ENCODE measurements at regions not wholly inside any gene's neighbourhood (a gene's known extent, or its start where the extent isn't known, plus 50 kb on each side); places are given as distances from the start of the nearest gene placed in this dataset.

DNA sequence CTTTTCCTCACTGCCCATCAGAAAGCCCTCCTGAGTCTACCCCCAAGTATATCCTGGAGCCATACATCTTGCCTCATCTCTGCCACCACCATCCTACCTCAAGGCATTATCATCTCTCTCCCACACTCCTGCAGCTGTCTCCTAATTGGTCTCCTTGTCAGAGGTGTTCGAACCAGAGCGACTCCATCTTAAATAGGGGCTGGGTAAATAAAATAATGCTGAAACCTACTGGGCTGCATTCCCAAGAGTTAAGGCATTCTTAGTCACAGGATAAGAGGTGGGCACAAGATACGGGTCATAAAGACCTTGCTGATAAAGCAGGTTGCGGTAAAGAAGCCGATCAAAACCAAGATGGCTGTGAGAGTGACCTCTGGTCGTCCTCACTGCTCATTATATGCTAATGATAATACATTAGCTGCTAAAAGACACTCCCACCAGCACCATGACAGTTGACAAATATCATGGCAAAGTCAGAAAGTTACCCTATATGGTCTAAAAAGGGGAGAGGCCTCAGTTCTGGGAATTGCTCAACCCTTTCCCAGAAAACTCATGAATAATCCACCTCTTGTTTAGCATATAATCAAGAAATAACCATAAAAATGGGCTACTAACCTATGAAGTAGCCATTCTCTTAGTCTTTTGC, 97.0 kb upstream of the C16orf82 start:
- Histone ChIP-seq H3K27me3 (ENCODE audit: control insufficient read depth, insufficient read depth, low read length) (no peaks in the 10 kb centered on the region), H3K4me3 (ENCODE audit: low read depth, low read length) (no peak overlapping the region), H3K36me3 (ENCODE audit: control insufficient read depth, insufficient read depth, low read length) (no peaks in the 10 kb centered on the region)
- TF ChIP-seq, protein P1, sequence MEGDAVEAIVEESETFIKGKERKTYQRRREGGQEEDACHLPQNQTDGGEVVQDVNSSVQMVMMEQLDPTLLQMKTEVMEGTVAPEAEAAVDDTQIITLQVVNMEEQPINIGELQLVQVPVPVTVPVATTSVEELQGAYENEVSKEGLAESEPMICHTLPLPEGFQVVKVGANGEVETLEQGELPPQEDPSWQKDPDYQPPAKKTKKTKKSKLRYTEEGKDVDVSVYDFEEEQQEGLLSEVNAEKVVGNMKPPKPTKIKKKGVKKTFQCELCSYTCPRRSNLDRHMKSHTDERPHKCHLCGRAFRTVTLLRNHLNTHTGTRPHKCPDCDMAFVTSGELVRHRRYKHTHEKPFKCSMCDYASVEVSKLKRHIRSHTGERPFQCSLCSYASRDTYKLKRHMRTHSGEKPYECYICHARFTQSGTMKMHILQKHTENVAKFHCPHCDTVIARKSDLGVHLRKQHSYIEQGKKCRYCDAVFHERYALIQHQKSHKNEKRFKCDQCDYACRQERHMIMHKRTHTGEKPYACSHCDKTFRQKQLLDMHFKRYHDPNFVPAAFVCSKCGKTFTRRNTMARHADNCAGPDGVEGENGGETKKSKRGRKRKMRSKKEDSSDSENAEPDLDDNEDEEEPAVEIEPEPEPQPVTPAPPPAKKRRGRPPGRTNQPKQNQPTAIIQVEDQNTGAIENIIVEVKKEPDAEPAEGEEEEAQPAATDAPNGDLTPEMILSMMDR (IDR thresholded peaks at IDR 0.05; ENCODE audit: insufficient read depth, low read length, poor library complexity, severe bottlenecking) = no peak
- DNase-seq (ENCODE audit: low read depth) = no peak

DNA sequence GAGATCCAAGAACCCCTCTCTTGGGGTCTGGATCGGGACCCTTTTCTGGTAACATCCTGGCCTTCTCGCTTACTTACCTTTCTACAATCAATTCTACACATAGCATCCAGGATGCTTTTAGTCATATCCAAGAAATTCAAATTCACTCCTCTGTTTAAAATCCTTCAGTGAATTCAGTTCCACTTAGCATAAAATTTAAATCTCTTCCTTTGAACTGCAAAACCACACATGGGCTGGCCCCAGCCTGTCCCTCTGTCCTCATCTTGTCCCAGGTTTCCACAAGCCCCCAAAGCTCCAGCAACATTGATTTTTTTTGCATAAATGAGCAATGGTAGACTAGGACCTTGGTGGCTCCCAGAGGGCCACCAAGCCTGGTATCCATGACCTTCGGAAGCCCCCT, 96.4 kb upstream of the C16orf82 start:
- TF ChIP-seq, protein P1 (IDR thresholded peaks at IDR 0.05; ENCODE audit: insufficient read depth, low read length, poor library complexity, severe bottlenecking) = no peak
- Histone ChIP-seq H3K27me3 (ENCODE audit: control insufficient read depth, insufficient read depth, low read length) (no peaks in the 10 kb centered on the region), H3K4me3 (ENCODE audit: low read depth, low read length) (no peak overlapping the region), H3K36me3 (ENCODE audit: control insufficient read depth, insufficient read depth, low read length) (no peaks in the 10 kb centered on the region)
- no peak for DNase-seq (ENCODE audit: low read depth)

DNA sequence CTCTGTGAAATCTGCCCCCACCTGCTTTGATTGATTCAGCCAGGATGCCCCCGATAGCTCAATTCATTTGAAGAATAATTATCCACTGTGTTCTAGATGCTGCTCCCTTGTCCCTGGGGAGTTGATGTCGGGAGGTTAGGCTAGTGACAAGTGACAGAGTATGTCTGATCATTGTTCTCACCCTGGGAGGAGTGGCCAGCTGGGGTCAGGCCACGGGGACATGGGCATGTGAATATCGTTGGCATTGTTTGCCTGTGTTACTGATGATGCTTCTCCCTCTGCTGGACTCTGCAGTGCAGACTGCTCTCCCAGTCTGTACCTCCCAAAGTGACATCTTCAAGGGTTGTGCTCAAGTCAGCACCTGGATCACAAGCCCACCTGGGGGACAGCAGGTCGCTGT, 89.9 kb upstream of the C16orf82 start:
- no peak for DNase-seq (ENCODE audit: low read depth)
- TF ChIP-seq, protein P1 (IDR thresholded peaks at IDR 0.05; ENCODE audit: insufficient read depth, low read length, poor library complexity, severe bottlenecking) = no peak
- no peak overlapping the region for H3K4me3 ChIP-seq (ENCODE audit: low read depth, low read length)
- no peaks in the 10 kb centered on the region for H3K36me3 ChIP-seq (ENCODE audit: control insufficient read depth, insufficient read depth, low read length)
- H3K27me3 ChIP-seq (ENCODE audit: control insufficient read depth, insufficient read depth, low read length) = no peaks in the 10 kb centered on the region

DNA sequence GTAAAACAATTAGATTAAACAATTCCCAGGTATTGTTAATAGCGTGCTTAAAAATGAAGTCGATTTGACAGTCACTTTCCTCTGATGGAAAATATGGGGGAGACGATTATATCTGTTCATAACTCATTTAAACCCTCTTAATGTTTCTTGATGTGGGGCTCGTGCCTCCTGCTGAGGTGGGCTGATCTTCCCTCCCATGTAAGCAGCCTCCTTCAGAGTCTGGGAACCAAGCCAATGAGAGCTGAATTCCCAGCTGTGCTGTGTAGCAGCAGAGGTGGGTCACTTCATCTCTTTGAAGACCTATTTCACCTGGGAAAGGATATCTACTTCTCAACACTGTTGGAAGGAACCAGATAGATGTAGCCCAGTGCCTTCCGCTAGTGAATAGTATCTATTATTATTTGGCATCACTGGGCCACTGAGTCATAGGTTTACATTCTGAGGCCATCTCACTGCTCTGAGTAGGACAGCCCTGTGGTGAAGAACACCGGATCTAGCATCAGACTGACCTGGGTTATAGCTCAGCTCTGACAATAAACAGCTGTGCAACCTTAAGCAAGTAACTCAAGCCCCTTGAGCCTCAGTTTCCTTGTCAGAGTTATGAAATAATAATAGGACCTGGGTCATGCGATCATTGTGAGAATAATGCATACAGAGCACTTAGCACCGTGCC, 85.3 kb upstream of the C16orf82 start:
- no peak overlapping the region for H3K4me3 ChIP-seq (ENCODE audit: low read depth, low read length)
- TF ChIP-seq, protein P1 (IDR thresholded peaks at IDR 0.05; ENCODE audit: insufficient read depth, low read length, poor library complexity, severe bottlenecking) = no peak
- no peak for DNase-seq (ENCODE audit: low read depth)
- no peaks in the 10 kb centered on the region for H3K27me3 ChIP-seq (ENCODE audit: control insufficient read depth, insufficient read depth, low read length)
- H3K36me3 ChIP-seq (ENCODE audit: control insufficient read depth, insufficient read depth, low read length) = no peaks in the 10 kb centered on the region

DNA sequence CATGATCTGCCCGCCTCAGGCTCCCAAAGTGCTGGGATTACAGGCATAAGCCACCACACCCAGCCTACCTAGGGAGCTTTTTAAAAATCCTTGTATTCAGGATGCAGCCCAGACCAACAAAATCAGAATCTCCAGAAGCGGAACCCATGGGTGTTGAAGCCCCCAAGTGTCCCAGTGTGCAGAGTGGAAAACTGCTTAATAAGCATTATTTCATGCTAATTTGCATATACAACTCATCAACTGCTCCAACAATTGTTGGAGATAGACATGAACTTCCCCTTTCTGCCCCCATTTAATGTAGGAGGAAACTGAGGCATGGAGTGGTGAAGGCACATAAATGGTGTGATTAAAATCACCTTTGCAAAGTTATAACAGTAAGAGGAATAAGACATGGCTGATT, 84.3 kb upstream of the C16orf82 start:
- TF ChIP-seq, protein P1 (IDR thresholded peaks at IDR 0.05; ENCODE audit: insufficient read depth, low read length, poor library complexity, severe bottlenecking) = no peak
- Histone ChIP-seq H3K4me3 (ENCODE audit: low read depth, low read length) (no peak overlapping the region), H3K36me3 (ENCODE audit: control insufficient read depth, insufficient read depth, low read length) (no peaks in the 10 kb centered on the region), H3K27me3 (ENCODE audit: control insufficient read depth, insufficient read depth, low read length) (no peaks in the 10 kb centered on the region)
- no peak for DNase-seq (ENCODE audit: low read depth)

DNA sequence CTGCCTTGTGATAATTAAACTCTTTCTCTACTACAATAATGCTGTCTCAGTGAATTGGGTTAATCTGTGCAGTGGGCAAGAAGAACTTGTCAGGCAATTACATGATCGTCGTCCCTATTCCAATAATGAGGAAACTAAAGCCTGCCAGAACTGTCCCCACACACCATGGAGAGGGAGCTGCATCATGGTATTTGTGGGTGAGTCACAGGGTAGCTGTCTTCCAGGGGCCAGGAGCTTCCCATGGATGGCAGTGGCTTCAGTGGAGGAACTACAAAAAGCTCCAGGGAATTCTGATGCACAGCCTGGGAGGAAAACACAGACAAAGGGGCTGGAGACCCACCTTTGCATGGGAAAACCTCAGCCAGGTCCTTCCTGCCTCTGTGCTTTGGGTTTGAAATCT, 83.3 kb upstream of the C16orf82 start:
- no peaks in the 10 kb centered on the region for H3K36me3 ChIP-seq (ENCODE audit: control insufficient read depth, insufficient read depth, low read length)
- TF ChIP-seq, protein P1 (IDR thresholded peaks at IDR 0.05; ENCODE audit: insufficient read depth, low read length, poor library complexity, severe bottlenecking) = no peak
- H3K4me3 ChIP-seq (ENCODE audit: low read depth, low read length) = no peak overlapping the region
- no peaks in the 10 kb centered on the region for H3K27me3 ChIP-seq (ENCODE audit: control insufficient read depth, insufficient read depth, low read length)
- no peak for DNase-seq (ENCODE audit: low read depth)
